ENCODE measurements at regions not wholly inside any gene's neighbourhood (a gene's known extent, or its start where the extent isn't known, plus 50 kb on each side); places are given as distances from the start of the nearest gene placed in this dataset.

DNA sequence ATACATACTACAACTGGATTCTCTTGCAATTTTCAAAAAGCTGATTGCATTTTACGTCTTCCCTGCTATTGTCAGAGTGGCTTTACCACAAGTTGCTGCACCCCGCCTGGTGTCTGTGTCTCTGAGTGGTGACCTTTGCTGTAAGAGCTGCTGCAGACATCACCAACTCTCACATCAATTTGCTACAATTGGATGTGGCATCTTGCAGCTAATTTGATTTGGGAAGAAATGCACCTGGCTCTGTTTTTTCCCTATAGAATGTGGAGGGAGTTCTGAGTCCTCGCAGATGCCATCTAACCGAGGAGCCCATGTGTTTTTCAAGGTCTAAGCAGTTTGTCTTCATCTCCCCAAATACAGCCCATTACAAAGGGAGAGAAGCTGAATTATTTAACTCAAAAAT lies 73.8 kb upstream of the PHOX2B start:
- no peaks in the 10 kb centered on the region for H3K4me1 ChIP-seq (ENCODE audit: insufficient read depth, low read length)
- no peaks in the 10 kb centered on the region for H3K36me3 Mint-ChIP-seq (ENCODE audit: low read depth, unreplicated experiment)
- no peak overlapping the region for H3K4me2 ChIP-seq (ENCODE audit: low read length)
- H3K27ac ChIP-seq (ENCODE audit: low read depth, low read length): no peak overlapping the region
- peaks cover 30% of the 10 kb centered on the region for H3K27me3 Mint-ChIP-seq (ENCODE audit: low read depth, unreplicated experiment)
- H3K4me1 Mint-ChIP-seq (ENCODE audit: low read depth, unreplicated experiment): no peaks in the 10 kb centered on the region
- no peak overlapping the region for H2AFZ ChIP-seq (ENCODE audit: low read depth, low read length)
- FAIRE-seq (no peak), DNase-seq (ENCODE audit: low read depth) (no peak)
- no peak overlapping the region for H3K9ac ChIP-seq (ENCODE audit: low read length)
- no peak for TF ChIP-seq EZH2 (IDR thresholded peaks at IDR 0.05; ENCODE audit: insufficient read depth, low read length)
- H3K9me3 Mint-ChIP-seq (ENCODE audit: unreplicated experiment): no peaks in the 10 kb centered on the region
- H3K4me3 Mint-ChIP-seq (ENCODE audit: unreplicated experiment): no peak overlapping the region
- H3K36me3 ChIP-seq (ENCODE audit: insufficient read depth, low read length): no peaks in the 10 kb centered on the region
- H3K27ac Mint-ChIP-seq (ENCODE audit: unreplicated experiment): no peak overlapping the region
- H3K4me3 ChIP-seq (ENCODE audit: insufficient read depth, low read depth, low read length): no peak overlapping the region
- no peaks in the 10 kb centered on the region for H3K79me2 ChIP-seq (ENCODE audit: insufficient read depth, low read length)
- H3K27me3 ChIP-seq (ENCODE audit: insufficient read depth, low read length): no peaks in the 10 kb centered on the region
- H3K9me3 ChIP-seq (ENCODE audit: insufficient read depth, low read depth, low read length): no peaks in the 10 kb centered on the region
- H4K20me1 ChIP-seq (ENCODE audit: insufficient read depth, low read length): no peaks in the 10 kb centered on the region

DNA sequence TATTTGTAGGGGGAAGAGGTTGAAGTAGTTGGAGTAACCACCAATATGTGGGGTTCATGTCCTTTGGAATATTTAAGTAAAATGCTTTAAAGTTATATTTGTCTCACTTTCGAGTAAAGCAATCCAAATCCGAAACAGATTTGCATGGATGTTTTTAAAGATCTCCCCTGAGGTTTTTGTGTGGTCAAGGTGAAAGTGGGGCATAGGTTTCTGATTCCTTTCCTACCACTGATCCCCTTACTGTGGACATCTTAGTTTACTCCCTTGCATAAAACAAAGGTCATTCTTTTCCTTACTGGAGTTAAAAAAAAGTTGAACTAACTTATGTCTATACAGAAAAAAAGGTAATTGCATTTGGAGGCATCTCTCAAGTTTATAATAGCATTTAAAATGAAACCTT lies 71.9 kb upstream of the PHOX2B start:
- TF ChIP-seq EZH2 (IDR thresholded peaks at IDR 0.05; ENCODE audit: insufficient read depth, low read length): no peak
- TF ChIP-seq, protein P1, sequence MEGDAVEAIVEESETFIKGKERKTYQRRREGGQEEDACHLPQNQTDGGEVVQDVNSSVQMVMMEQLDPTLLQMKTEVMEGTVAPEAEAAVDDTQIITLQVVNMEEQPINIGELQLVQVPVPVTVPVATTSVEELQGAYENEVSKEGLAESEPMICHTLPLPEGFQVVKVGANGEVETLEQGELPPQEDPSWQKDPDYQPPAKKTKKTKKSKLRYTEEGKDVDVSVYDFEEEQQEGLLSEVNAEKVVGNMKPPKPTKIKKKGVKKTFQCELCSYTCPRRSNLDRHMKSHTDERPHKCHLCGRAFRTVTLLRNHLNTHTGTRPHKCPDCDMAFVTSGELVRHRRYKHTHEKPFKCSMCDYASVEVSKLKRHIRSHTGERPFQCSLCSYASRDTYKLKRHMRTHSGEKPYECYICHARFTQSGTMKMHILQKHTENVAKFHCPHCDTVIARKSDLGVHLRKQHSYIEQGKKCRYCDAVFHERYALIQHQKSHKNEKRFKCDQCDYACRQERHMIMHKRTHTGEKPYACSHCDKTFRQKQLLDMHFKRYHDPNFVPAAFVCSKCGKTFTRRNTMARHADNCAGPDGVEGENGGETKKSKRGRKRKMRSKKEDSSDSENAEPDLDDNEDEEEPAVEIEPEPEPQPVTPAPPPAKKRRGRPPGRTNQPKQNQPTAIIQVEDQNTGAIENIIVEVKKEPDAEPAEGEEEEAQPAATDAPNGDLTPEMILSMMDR (IDR thresholded peaks at IDR 0.05; ENCODE audit: insufficient read depth, low read depth, low read length): no peak

DNA sequence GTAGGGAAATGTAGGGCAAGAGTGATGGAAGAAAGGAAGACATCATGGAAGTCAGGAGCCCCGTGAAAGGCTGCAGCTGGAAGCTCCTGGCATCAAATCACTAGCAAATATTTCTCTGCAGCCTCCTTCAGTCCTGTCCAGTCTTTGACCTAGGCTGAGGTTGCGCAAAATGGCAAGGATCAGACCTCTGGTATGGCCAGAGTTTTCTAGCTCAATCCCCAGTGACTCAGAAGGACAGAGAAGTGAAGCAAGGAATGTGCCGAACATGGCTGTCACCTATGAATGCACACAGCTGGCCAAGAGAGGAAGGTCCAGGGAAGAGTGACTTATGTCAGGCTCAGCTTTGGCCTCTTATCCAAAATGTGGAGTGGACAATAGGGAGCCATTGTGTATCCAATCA lies 71.1 kb upstream of the PHOX2B start:
- Histone ChIP-seq H3K9me3 (ENCODE audit: insufficient read depth, low read depth, low read length) (no peaks in the 10 kb centered on the region), H2AFZ (ENCODE audit: low read depth, low read length) (no peak overlapping the region), H4K20me1 (ENCODE audit: insufficient read depth, low read length) (no peaks in the 10 kb centered on the region), H3K4me2 (ENCODE audit: low read length) (no peak overlapping the region), H3K9ac (ENCODE audit: low read length) (no peak overlapping the region), H3K79me2 (ENCODE audit: insufficient read depth, low read length) (no peaks in the 10 kb centered on the region), H3K4me3 (ENCODE audit: insufficient read depth, low read depth, low read length) (no peak overlapping the region), H3K36me3 (ENCODE audit: insufficient read depth, low read length) (no peaks in the 10 kb centered on the region), H3K27ac (ENCODE audit: low read depth, low read length) (no peak overlapping the region), H3K27me3 (ENCODE audit: insufficient read depth, low read length) (no peaks in the 10 kb centered on the region), H3K4me1 (ENCODE audit: insufficient read depth, low read length) (no peaks in the 10 kb centered on the region)
- FAIRE-seq (no peak), DNase-seq (ENCODE audit: low read depth) (no peak)
- H3K27me3 Mint-ChIP-seq (ENCODE audit: low read depth, unreplicated experiment): peaks cover 40% of the 10 kb centered on the region
- no peak overlapping the region for H3K27ac Mint-ChIP-seq (ENCODE audit: unreplicated experiment)
- H3K4me1 Mint-ChIP-seq (ENCODE audit: low read depth, unreplicated experiment): no peaks in the 10 kb centered on the region
- TF ChIP-seq, protein P1 (IDR thresholded peaks at IDR 0.05; ENCODE audit: insufficient read depth, low read depth, low read length): no peak
- no peak for TF ChIP-seq EZH2 (IDR thresholded peaks at IDR 0.05; ENCODE audit: insufficient read depth, low read length)
- no peak overlapping the region for H3K4me3 Mint-ChIP-seq (ENCODE audit: unreplicated experiment)
- no peaks in the 10 kb centered on the region for H3K9me3 Mint-ChIP-seq (ENCODE audit: unreplicated experiment)
- no peaks in the 10 kb centered on the region for H3K36me3 Mint-ChIP-seq (ENCODE audit: low read depth, unreplicated experiment)

More for the DNA sequence above, 71.9 kb upstream of the PHOX2B start:
- no peaks in the 10 kb centered on the region for H3K36me3 ChIP-seq (ENCODE audit: insufficient read depth, low read length)
- Mint-ChIP-seq H3K4me1 (ENCODE audit: low read depth, unreplicated experiment) (no peaks in the 10 kb centered on the region), H3K9me3 (ENCODE audit: unreplicated experiment) (no peaks in the 10 kb centered on the region), H3K36me3 (ENCODE audit: low read depth, unreplicated experiment) (no peaks in the 10 kb centered on the region), H3K27me3 (ENCODE audit: low read depth, unreplicated experiment) (peaks cover 39% of the 10 kb centered on the region), H3K4me3 (ENCODE audit: unreplicated experiment) (no peak overlapping the region), H3K27ac (ENCODE audit: unreplicated experiment) (no peak overlapping the region)
- H3K4me1 ChIP-seq (ENCODE audit: insufficient read depth, low read length): no peaks in the 10 kb centered on the region
- H3K4me3 ChIP-seq (ENCODE audit: insufficient read depth, low read depth, low read length): no peak overlapping the region
- H3K9ac ChIP-seq (ENCODE audit: low read length): no peak overlapping the region
- H3K9me3 ChIP-seq (ENCODE audit: insufficient read depth, low read depth, low read length): no peaks in the 10 kb centered on the region
- H2AFZ ChIP-seq (ENCODE audit: low read depth, low read length): no peak overlapping the region
- FAIRE-seq (no peak), DNase-seq (ENCODE audit: low read depth) (no peak)
- H3K27me3 ChIP-seq (ENCODE audit: insufficient read depth, low read length): no peaks in the 10 kb centered on the region
- H3K27ac ChIP-seq (ENCODE audit: low read depth, low read length): no peak overlapping the region
- no peaks in the 10 kb centered on the region for H3K79me2 ChIP-seq (ENCODE audit: insufficient read depth, low read length)
- H3K4me2 ChIP-seq (ENCODE audit: low read length): no peak overlapping the region
- H4K20me1 ChIP-seq (ENCODE audit: insufficient read depth, low read length): no peaks in the 10 kb centered on the region

Data from astrocyte (in vitro differentiated cells and primary cell).